ENCODE measurements at regions not wholly inside any gene's neighbourhood (a gene's known extent, or its start where the extent isn't known, plus 50 kb on each side); places are given as distances from the start of the nearest gene placed in this dataset.

- intact Hi-C loops (cut with DNase I) = no loop called here
- 85 to 91% (median 86%) methylated on average over 7 of the region's 7 CpGs for WGBS, 4 donors
- H3K4me1 ChIP-seq (replicated peaks in 1 of 2) = peaks cover 0 to 4% of the 10 kb centered on the region in 2 donors
- no peak overlapping the region for H3K4me3 ChIP-seq
- no peak overlapping the region for H3K27ac ChIP-seq
- no peak for DNase-seq
- H3K27me3 ChIP-seq = no peaks in the 10 kb centered on the region
- H3K36me3 ChIP-seq (replicated peaks in 1 of 2) = no peaks in the 10 kb centered on the region
- no peaks in the 10 kb centered on the region for H3K9me3 ChIP-seq (replicated peaks in 1 of 3)
- TF ChIP-seq CTCF (IDR thresholded peaks at IDR 0.05) (no peak), POLR2A (IDR thresholded peaks at IDR 0.05) (no peak)
Measured at GRCh38 chr3:177604181-177604580, 406.9 kb upstream of the TBL1XR1 start.

GRCh38 chr3:177606891-177607290, 409.6 kb upstream of the TBL1XR1 start:
- DNase-seq = no peak
- Histone ChIP-seq H3K27me3 (no peaks in the 10 kb centered on the region), H3K27ac (no peak overlapping the region), H3K36me3 (replicated peaks in 1 of 2) (no peaks in the 10 kb centered on the region), H3K4me3 (no peak overlapping the region), H3K9me3 (replicated peaks in 1 of 3) (no peaks in the 10 kb centered on the region), H3K4me1 (replicated peaks in 1 of 2) (peaks cover 0 to 3% of the 10 kb centered on the region in 2 donors)
- 81 to 91% (median 85%) methylated on average over 4 of the region's 4 CpGs for WGBS, 4 donors
- TF ChIP-seq CTCF (IDR thresholded peaks at IDR 0.05) = no peak
- TF ChIP-seq POLR2A (IDR thresholded peaks at IDR 0.05) = no peak
- intact Hi-C loops (cut with DNase I) = no loop called here

- H3K4me3 ChIP-seq = no peak overlapping the region
- DNase-seq = no peak
- H3K27ac ChIP-seq = no peak overlapping the region
- no peaks in the 10 kb centered on the region for H3K4me1 ChIP-seq (replicated peaks in 1 of 2)
- 76 to 82% (median 78%) methylated on average over 5 of the region's 5 CpGs for WGBS, 4 donors
- no peaks in the 10 kb centered on the region for H3K36me3 ChIP-seq (replicated peaks in 1 of 2)
- TF ChIP-seq CTCF (IDR thresholded peaks at IDR 0.05) (no peak), POLR2A (IDR thresholded peaks at IDR 0.05) (no peak)
- H3K9me3 ChIP-seq (replicated peaks in 1 of 3) = no peaks in the 10 kb centered on the region
- H3K27me3 ChIP-seq = no peaks in the 10 kb centered on the region
- intact Hi-C loops (cut with DNase I) = no loop called here
Measured at GRCh38 chr3:177607589-177607988, 410.3 kb upstream of the TBL1XR1 start.

GRCh38 chr3:177608443-177608842, 411.2 kb upstream of the TBL1XR1 start:
- Histone ChIP-seq H3K27ac (no peak overlapping the region), H3K4me1 (replicated peaks in 1 of 2) (no peaks in the 10 kb centered on the region), H3K9me3 (replicated peaks in 1 of 3) (no peaks in the 10 kb centered on the region), H3K27me3 (no peaks in the 10 kb centered on the region), H3K4me3 (no peak overlapping the region), H3K36me3 (replicated peaks in 1 of 2) (no peaks in the 10 kb centered on the region)
- 45 to 86% (median 79%) methylated on average over 1 of the region's 1 CpG for WGBS, 4 donors
- DNase-seq = no peak
- no peak for TF ChIP-seq CTCF (IDR thresholded peaks at IDR 0.05)
- TF ChIP-seq POLR2A (IDR thresholded peaks at IDR 0.05) = no peak
- intact Hi-C loops (cut with DNase I) = no loop called here

Measured in adrenal gland (tissue), 9 donors.